OCI-LY7 (cell line): ENCODE measurements at regions not wholly inside any gene's neighbourhood (a gene's known extent, or its start where the extent isn't known, plus 50 kb on each side); places are given as distances from the start of the nearest gene placed in this dataset.

ENCODE experiments used
- CTCF ChIP-seq: fragments of 200-600 bp; sonication (generic); conservative IDR thresholded peaks from 2 replicates; pipeline ENCODE4 v1.5.1; 2014; ENCODE audit warnings: mild to moderate bottlenecking, antibody characterized with exemption, low read length, moderate library complexity, mixed read lengths
- EZH2phosphoT487 ChIP-seq: fragments of 200-600 bp; sonication (generic); IDR thresholded peaks from 2 replicates; pipeline ENCODE4 v1.6.1; 2018; ENCODE audit warnings: low read depth, borderline replicate concordance, mild to moderate bottlenecking, mixed run types, antibody characterized with exemption, low read length, moderate library complexity, mixed read lengths

GRCh38 chr2:52532956-52533355 lies 1234.6 kb upstream of the CHAC2 start:
- TF ChIP-seq CTCF (no peak), EZH2phosphoT487 (no peak)
